GM12878 (cell line): ENCODE measurements at regions not wholly inside any gene's neighbourhood (a gene's known extent, or its start where the extent isn't known, plus 50 kb on each side); places are given as distances from the start of the nearest gene placed in this dataset.

Experiments
- ATAC-seq: fragments of 200-7000 bp; cut with Tn5 transposase; 3 replicates; pipeline ENCODE4 v1.9.1; 2020; ENCODE audit warnings: mild to moderate bottlenecking, moderate library complexity
- BruUV-seq: library from RNA; stranded (reverse); fragments of 400-500 nt; replicated peaks from 2 replicates; lab custom pipeline; 2021; lab: Mats Ljungman, UMichigan
- CTCF ChIA-PET: fragments of 300-600 bp; sonication (Branson Sonifier 250); formaldehyde crosslinking; extraction: SDS; loops from one replicate; lab custom pipeline; 2021; ENCODE audit warnings: inconsistent platforms; lab: Yijun Ruan, JAX
- POLR2A ChIA-PET: fragments of 350-600 bp; formaldehyde crosslinking; extraction: SDS; loops from one replicate; lab custom pipeline; 2021; ENCODE audit warnings: inconsistent platforms; lab: Charles Lee
- RAD21 ChIA-PET: fragments of 300-600 bp; sonication (Branson Sonifier 250); formaldehyde crosslinking; loops from one replicate; lab custom pipeline; 2023; ENCODE audit warnings: antibody characterized with exemption; ENCODE audit not compliant: unreplicated experiment; lab: Charles Lee
- SMC1A ChIA-PET: fragments of 300-600 bp; sonication (Branson Sonifier 250); formaldehyde crosslinking; loops from one replicate; lab custom pipeline; 2023; ENCODE audit not compliant: unreplicated experiment, uncharacterized antibody; lab: Charles Lee
- DNase-seq: peaks from one replicate; pipeline ENCODE4 v3.0.0-alpha.2; 2011; ENCODE audit warnings: low read depth, low spot score
- FAIRE-seq: peaks from 3 replicates; lab custom pipeline; 2011; peaks lifted over from hg19 to GRCh38; lab: Jason Lieb, UNC
- H2AFZ ChIP-seq: 2 replicates; pipeline ENCODE4 v1.6.0; 2011; ENCODE audit warnings: low read depth, low read length, control low read depth; ENCODE audit not compliant: control insufficient read depth
- H3K27ac ChIP-seq: 2 replicates; pipeline ENCODE4 v1.5.1; 2011; ENCODE audit warnings: control low read depth; ENCODE audit not compliant: control insufficient read depth, insufficient read depth
- H3K27me3 ChIP-seq, 2 experiments: replicated peaks in 1 of 2; 2 replicates each; pipeline versions ENCODE4 v1.6.0 to v1.6.1; 2011; ENCODE audit warnings: low read length in 1 of 2; ENCODE audit not compliant: control insufficient read depth in 2 of 2, insufficient read depth in 2 of 2
- H3K36me3 ChIP-seq, 2 experiments: 2 replicates each; pipeline ENCODE4 v1.5.1; 2011; ENCODE audit warnings: low read length in 1 of 2; ENCODE audit not compliant: control insufficient read depth in 2 of 2, insufficient read depth in 2 of 2
- H3K4me1 ChIP-seq: 2 replicates; pipeline ENCODE4 v1.6.1; 2011; ENCODE audit warnings: mild to moderate bottlenecking, low read length, moderate library complexity, mixed read lengths; ENCODE audit not compliant: control insufficient read depth, insufficient read depth
- H3K4me2 ChIP-seq: 2 replicates; pipeline ENCODE4 v1.6.0; 2011; ENCODE audit warnings: control low read depth; ENCODE audit not compliant: control insufficient read depth, insufficient read depth
- H3K4me3 ChIP-seq: fragments of 200-600 bp; sonication (generic); 2 replicates; pipeline ENCODE4 v1.5.1; 2016
- H3K79me2 ChIP-seq: 2 replicates; pipeline ENCODE4 v1.6.0; 2011; ENCODE audit warnings: low read length; ENCODE audit not compliant: control insufficient read depth, insufficient read depth
- H3K9ac ChIP-seq: 2 replicates; pipeline ENCODE4 v1.8.0; 2011; ENCODE audit warnings: low read length, control low read depth, mixed read lengths; ENCODE audit not compliant: control insufficient read depth, insufficient read depth
- H3K9me3 ChIP-seq: replicated peaks from 3 replicates; pipeline ENCODE4 v1.5.1; 2011; ENCODE audit warnings: mild to moderate bottlenecking, low read length; ENCODE audit not compliant: control insufficient read depth, insufficient read depth
- H4K20me1 ChIP-seq: 2 replicates; pipeline ENCODE4 v1.6.0; 2011; ENCODE audit not compliant: control insufficient read depth, insufficient read depth
- EP300 ChIP-seq, 2 experiments: fragments of 150-350 bp in 1 of 2; IDR thresholded peaks; 2 replicates each; pipeline ENCODE4 v1.6.1; 2011 to 2012; ENCODE audit warnings: low read depth in 2 of 2, low read length in 2 of 2, borderline replicate concordance in 1 of 2, improper control_type of control experiment in 1 of 2, inconsistent platforms in 1 of 2; ENCODE audit not compliant: control insufficient read depth in 1 of 2
- IKZF2 ChIP-seq, 2 experiments: fragments of 450-650 bp; IDR thresholded peaks; 2 replicates each; pipeline ENCODE4 v1.6.1; 2017; ENCODE audit warnings: mild to moderate bottlenecking in 2 of 2, moderate library complexity in 2 of 2
- JUND ChIP-seq: IDR thresholded peaks from 2 replicates; pipeline ENCODE4 v1.6.1; 2012; ENCODE audit warnings: low read depth, mild to moderate bottlenecking, low read length, improper control_type of control experiment, moderate library complexity
- POLR2A ChIP-seq: IDR thresholded peaks from 2 replicates; pipeline ENCODE4 v1.6.1; 2011; ENCODE audit warnings: low read depth, mild to moderate bottlenecking, low read length
- SIN3A ChIP-seq: IDR thresholded peaks from 2 replicates; pipeline ENCODE4 v1.6.1; 2012; ENCODE audit warnings: low read depth, low read length, improper control_type of control experiment
- TCF7 ChIP-seq: IDR thresholded peaks from 2 replicates; pipeline ENCODE4 v1.6.1; 2014; ENCODE audit warnings: antibody characterized with exemption, borderline replicate concordance
- WGBS: methylation state at CpG from one replicate; pipeline ENCODE4 v1.1.6; 2016; ENCODE audit warnings: low lambda C conversion rate; ENCODE audit not compliant: insufficient replicate concordance, insufficient coverage; ENCODE audit errors: missing lambda C conversion rate; 5-methylcytosine and 5-hydroxymethylcytosine counted together
- in situ Hi-C: fragments of 300-500 bp; cut with MboI; formaldehyde crosslinking; loops from 9 replicates; pipeline ENCODE4 v1.14.3; 2018; ENCODE audit warnings: mixed read lengths
- intact Hi-C: fragments of 100-400 bp; cut with micrococcal nuclease; formaldehyde crosslinking; loops from one replicate; pipeline ENCODE4 v1.14.2; 2022; ENCODE audit not compliant: unreplicated experiment
- TF ChIP-seq, protein P1 (sequence below): fragments of 150-350 bp; IDR thresholded peaks from 2 replicates; pipeline ENCODE4 v1.6.1; 2016; ENCODE audit warnings: low read depth, low read length
- TF ChIP-seq, protein P2 (sequence below): IDR thresholded peaks from 2 replicates; pipeline ENCODE4 v1.6.1; 2011; ENCODE audit warnings: mild to moderate bottlenecking, low read depth, low read length, moderate library complexity; ENCODE audit not compliant: insufficient replicate concordance
- TF ChIP-seq, protein P3 (sequence below): fragments of 450-650 bp; formaldehyde crosslinking; IDR thresholded peaks from 2 replicates; pipeline ENCODE4 v1.4.0; 2020; ENCODE audit warnings: mild to moderate bottlenecking, moderate library complexity
- TF ChIP-seq, protein P4 (sequence below): fragments of 450-650 bp; IDR thresholded peaks from 2 replicates; pipeline ENCODE4 v1.6.1; 2016; ENCODE audit warnings: mild to moderate bottlenecking

DNA sequence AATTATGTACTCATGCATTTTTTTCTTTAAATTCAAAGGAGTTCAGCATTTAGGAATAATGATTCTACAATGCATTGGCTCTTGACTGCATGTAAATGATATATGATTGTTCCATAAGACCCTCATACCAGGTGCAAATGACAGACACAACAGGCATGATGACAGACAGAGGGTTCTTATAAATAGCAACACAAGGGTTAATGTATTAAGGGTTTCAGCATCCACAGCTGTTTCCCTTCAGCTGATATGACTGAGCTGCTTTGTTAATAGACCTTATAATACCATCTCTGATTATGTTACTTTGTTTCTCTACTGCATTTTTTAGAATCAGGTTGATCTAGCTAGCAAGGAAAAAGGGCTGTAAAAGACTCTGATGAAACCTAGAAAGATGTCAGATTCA is 90.8 kb upstream of the TMTC2 start (continued):
- no peak for TF ChIP-seq TCF7
- TF ChIP-seq, protein P1, sequence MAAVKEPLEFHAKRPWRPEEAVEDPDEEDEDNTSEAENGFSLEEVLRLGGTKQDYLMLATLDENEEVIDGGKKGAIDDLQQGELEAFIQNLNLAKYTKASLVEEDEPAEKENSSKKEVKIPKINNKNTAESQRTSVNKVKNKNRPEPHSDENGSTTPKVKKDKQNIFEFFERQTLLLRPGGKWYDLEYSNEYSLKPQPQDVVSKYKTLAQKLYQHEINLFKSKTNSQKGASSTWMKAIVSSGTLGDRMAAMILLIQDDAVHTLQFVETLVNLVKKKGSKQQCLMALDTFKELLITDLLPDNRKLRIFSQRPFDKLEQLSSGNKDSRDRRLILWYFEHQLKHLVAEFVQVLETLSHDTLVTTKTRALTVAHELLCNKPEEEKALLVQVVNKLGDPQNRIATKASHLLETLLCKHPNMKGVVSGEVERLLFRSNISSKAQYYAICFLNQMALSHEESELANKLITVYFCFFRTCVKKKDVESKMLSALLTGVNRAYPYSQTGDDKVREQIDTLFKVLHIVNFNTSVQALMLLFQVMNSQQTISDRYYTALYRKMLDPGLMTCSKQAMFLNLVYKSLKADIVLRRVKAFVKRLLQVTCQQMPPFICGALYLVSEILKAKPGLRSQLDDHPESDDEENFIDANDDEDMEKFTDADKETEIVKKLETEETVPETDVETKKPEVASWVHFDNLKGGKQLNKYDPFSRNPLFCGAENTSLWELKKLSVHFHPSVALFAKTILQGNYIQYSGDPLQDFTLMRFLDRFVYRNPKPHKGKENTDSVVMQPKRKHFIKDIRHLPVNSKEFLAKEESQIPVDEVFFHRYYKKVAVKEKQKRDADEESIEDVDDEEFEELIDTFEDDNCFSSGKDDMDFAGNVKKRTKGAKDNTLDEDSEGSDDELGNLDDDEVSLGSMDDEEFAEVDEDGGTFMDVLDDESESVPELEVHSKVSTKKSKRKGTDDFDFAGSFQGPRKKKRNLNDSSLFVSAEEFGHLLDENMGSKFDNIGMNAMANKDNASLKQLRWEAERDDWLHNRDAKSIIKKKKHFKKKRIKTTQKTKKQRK, result no peak
- TF ChIP-seq SIN3A, result no peak
- no peak for TF ChIP-seq POLR2A

DNA sequence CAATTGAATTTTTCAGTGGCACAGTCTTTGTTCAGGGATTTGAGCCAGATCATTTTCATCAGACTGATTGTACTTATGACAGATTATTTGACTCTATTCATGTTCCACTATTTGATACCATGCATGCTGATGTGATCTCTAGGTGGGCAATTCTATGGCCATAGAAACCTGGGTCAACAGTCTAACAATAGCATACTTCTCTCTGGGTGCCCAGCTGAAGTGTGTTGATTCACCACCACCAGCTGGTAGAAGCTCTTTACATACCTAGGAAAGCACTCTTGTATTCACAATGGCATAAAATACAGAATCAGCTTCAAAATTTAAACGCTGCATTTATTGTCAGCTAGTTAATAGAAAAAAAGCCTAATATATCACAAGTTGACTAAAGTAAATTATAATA is 90.2 kb upstream of the TMTC2 start:
- SMC1A ChIA-PET, result interaction anchor here (0.9 to 4.8 kb wide), 8 partner anchors 18 to 90 kb away, joined by 3 to 41 read pairs (median 4); partner anchors contain the start of gene TMTC2
- Histone ChIP-seq H3K4me3 (no peak overlapping the region), H3K4me1 (peaks cover 4% of the 10 kb centered on the region; the same call in 1 of the 2 replicates), H3K9me3 (peaks cover 2% of the 10 kb centered on the region; the same call in 1 of the 3 replicates), H3K9ac (no peak overlapping the region), H3K27ac (no peak overlapping the region), H3K27me3 (no peaks in the 10 kb centered on the region), H3K4me2 (no peak overlapping the region), H3K36me3 (no peaks in the 10 kb centered on the region), H2AFZ (no peak overlapping the region), H4K20me1 (no peaks in the 10 kb centered on the region), H3K79me2 (no peaks in the 10 kb centered on the region)
- DNase-seq (no peak), ATAC-seq (no peak), FAIRE-seq (no peak)
- POLR2A ChIA-PET, result interaction anchor here (1.0 kb wide), 1 partner anchor 45 kb away, joined by 3 read pairs; no protein-coding TSS in a partner anchor
- TF ChIP-seq, protein P2, sequence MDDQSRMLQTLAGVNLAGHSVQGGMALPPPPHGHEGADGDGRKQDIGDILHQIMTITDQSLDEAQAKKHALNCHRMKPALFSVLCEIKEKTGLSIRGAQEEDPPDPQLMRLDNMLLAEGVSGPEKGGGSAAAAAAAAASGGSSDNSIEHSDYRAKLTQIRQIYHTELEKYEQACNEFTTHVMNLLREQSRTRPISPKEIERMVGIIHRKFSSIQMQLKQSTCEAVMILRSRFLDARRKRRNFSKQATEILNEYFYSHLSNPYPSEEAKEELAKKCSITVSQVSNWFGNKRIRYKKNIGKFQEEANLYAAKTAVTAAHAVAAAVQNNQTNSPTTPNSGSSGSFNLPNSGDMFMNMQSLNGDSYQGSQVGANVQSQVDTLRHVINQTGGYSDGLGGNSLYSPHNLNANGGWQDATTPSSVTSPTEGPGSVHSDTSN, result no peak
- TF ChIP-seq, protein P3, sequence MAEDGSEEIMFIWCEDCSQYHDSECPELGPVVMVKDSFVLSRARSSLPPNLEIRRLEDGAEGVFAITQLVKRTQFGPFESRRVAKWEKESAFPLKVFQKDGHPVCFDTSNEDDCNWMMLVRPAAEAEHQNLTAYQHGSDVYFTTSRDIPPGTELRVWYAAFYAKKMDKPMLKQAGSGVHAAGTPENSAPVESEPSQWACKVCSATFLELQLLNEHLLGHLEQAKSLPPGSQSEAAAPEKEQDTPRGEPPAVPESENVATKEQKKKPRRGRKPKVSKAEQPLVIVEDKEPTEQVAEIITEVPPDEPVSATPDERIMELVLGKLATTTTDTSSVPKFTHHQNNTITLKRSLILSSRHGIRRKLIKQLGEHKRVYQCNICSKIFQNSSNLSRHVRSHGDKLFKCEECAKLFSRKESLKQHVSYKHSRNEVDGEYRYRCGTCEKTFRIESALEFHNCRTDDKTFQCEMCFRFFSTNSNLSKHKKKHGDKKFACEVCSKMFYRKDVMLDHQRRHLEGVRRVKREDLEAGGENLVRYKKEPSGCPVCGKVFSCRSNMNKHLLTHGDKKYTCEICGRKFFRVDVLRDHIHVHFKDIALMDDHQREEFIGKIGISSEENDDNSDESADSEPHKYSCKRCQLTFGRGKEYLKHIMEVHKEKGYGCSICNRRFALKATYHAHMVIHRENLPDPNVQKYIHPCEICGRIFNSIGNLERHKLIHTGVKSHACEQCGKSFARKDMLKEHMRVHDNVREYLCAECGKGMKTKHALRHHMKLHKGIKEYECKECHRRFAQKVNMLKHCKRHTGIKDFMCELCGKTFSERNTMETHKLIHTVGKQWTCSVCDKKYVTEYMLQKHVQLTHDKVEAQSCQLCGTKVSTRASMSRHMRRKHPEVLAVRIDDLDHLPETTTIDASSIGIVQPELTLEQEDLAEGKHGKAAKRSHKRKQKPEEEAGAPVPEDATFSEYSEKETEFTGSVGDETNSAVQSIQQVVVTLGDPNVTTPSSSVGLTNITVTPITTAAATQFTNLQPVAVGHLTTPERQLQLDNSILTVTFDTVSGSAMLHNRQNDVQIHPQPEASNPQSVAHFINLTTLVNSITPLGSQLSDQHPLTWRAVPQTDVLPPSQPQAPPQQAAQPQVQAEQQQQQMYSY (CRISPR knock-in tag), result no peak
- TF ChIP-seq, protein P4, sequence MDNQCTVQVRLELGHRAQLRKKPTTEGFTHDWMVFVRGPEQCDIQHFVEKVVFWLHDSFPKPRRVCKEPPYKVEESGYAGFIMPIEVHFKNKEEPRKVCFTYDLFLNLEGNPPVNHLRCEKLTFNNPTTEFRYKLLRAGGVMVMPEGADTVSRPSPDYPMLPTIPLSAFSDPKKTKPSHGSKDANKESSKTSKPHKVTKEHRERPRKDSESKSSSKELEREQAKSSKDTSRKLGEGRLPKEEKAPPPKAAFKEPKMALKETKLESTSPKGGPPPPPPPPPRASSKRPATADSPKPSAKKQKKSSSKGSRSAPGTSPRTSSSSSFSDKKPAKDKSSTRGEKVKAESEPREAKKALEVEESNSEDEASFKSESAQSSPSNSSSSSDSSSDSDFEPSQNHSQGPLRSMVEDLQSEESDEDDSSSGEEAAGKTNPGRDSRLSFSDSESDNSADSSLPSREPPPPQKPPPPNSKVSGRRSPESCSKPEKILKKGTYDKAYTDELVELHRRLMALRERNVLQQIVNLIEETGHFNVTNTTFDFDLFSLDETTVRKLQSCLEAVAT, result no peak
- TF ChIP-seq EP300 (IDR thresholded peaks at IDR 0.05; ENCODE audit: borderline replicate concordance in 1 of 2, control insufficient read depth in 1 of 2, low read depth in 2 of 2, low read length in 2 of 2), result no peak
- TF ChIP-seq JUND, result no peak
- TF ChIP-seq IKZF2 (IDR thresholded peaks at IDR 0.05), result no peak
- intact Hi-C loops, result loop anchor here (10.0 kb wide), 1 partner anchor 642 kb away; no protein-coding TSS in a partner anchor
- BruUV-seq, result no TSS peak
- 52% methylated on average over 1 of the region's 1 CpG for WGBS
- CTCF ChIA-PET, result interaction anchor here (0.5 to 3.4 kb wide), 10 partner anchors 18 to 1196 kb away, joined by 3 to 14 read pairs (median 3); partner anchors contain the start of gene TMTC2
- in situ Hi-C loops, result no loop called here
- RAD21 ChIA-PET, result interaction anchor here (0.9 to 2.3 kb wide), 7 partner anchors 9 to 90 kb away, joined by 3 to 14 read pairs (median 4); partner anchors contain the start of gene TMTC2
